ENCODE measurements at regions not wholly inside any gene's neighbourhood (a gene's known extent, or its start where the extent isn't known, plus 50 kb on each side); places are given as distances from the start of the nearest gene placed in this dataset.
"Not testable (repeated sequence)": the region's sequence is repeated elsewhere in the genome, so short reads cannot be mapped to it uniquely, and the experiment has no call there.

DNA sequence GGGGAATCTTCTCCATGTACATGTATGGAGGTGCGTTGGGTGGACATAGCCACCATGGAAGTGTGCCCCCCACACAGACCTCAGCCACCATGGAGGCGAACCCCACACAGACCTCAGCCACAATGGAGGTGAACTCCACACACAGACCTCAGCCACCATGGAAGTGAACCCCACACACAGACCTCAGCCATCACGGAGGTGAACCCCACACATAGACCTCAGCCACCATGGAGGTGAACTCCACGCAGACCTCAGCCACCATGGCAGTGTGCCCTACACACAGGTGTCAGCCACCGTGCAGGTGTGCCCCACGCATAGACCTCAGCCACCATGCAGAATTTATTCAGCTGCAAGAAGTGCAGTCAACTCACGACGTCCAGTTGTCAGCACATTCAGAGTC is 339.7 kb downstream of the ACTR3B start:
- no peak overlapping the region for H3K4me3 ChIP-seq (ENCODE audit: low read depth, low read length)
- no peak for DNase-seq (ENCODE audit: low read depth)
- TF ChIP-seq CTCF (IDR thresholded peaks at IDR 0.05; ENCODE audit: insufficient read depth, low read depth, low read length): no peak

DNA sequence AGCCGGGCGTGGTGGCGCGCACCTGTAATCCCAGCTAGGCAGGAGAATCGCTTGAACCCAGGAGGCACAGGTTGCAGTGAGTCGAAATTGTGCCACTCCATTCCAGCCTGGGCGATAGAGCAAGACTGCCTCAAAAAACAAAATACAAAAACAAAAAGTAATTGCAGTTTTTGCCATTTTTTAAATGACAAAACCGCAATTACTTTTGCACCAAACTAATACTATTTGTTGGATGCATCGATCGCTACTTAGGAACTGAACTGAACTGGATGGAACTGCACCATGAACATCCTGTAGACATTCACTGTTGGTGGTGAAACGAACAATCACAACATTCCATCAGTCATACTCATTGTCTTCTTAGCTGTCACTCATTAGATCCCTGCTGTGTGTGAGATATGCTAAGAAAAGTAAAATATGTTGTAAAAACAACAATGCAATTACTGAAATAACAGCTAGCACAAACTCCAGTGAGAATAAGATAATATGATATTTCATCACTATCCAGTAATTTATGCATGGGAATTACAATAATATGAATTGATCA is 341.2 kb downstream of the ACTR3B start:
- no peak for DNase-seq (ENCODE audit: low read depth)
- H3K4me3 ChIP-seq (ENCODE audit: low read depth, low read length): no peak overlapping the region
- TF ChIP-seq CTCF (IDR thresholded peaks at IDR 0.05; ENCODE audit: insufficient read depth, low read depth, low read length): no peak

- no peak for TF ChIP-seq CTCF (IDR thresholded peaks at IDR 0.05; ENCODE audit: insufficient read depth, low read depth, low read length)
- H3K4me3 ChIP-seq (ENCODE audit: low read depth, low read length): no peak overlapping the region
- no peak for DNase-seq (ENCODE audit: low read depth)
Measured at GRCh38 chr7:153103202-153103601, 343.6 kb downstream of the ACTR3B start.

DNA sequence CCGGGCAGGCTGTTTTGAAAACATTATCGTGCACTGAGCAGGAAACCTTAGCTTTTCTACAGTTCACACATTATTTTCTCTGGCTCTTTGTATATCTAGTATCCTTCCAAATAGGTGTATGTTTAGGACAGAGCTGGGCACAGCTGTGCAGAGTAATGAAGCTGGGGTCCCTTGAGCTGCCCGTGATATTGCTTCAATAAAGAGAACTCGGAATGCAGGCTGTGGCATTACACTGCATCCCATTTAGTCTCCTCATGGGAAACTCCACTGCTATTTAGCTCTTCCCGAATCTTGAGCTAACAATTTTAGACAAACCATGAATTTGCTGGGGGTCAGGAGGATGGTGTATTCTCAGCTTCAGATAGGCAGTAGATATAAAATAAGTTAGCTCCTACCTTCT is 348.3 kb downstream of the ACTR3B start:
- TF ChIP-seq CTCF (IDR thresholded peaks at IDR 0.05; ENCODE audit: insufficient read depth, low read depth, low read length): no peak
- no peak overlapping the region for H3K4me3 ChIP-seq (ENCODE audit: low read depth, low read length)
- DNase-seq (ENCODE audit: low read depth): no peak

DNA sequence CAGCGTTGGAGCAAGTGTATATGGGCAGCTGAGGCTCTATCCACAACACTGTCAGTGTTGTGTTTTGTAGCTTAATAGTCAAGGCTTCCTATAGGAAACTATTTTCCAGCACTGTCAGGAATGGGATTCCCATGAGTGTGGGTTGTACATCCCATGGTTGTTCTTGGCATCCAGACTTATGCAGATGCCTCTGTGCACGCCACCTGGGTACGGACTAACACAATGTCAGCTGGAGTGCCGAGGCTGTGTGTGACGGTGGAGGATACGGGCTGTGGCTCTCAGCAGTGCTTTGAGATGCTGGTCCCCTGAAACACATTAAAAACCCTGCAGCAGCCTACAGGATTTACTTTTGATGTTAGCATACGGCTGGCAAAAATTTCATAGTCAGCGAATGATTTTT is 350.0 kb downstream of the ACTR3B start:
- TF ChIP-seq CTCF (IDR thresholded peaks at IDR 0.05; ENCODE audit: insufficient read depth, low read depth, low read length): no peak
- H3K4me3 ChIP-seq (ENCODE audit: low read depth, low read length): no peak overlapping the region
- DNase-seq (ENCODE audit: low read depth): no peak

GRCh38 chr7:153110606-153111005 is 351.1 kb downstream of the ACTR3B start:
- H3K4me3 ChIP-seq (ENCODE audit: low read depth, low read length): no peak overlapping the region
- TF ChIP-seq CTCF (IDR thresholded peaks at IDR 0.05; ENCODE audit: insufficient read depth, low read depth, low read length): no peak
- no peak for DNase-seq (ENCODE audit: low read depth)

GRCh38 chr7:153122255-153122654 is 362.7 kb downstream of the ACTR3B start:
- H3K4me3 ChIP-seq (ENCODE audit: low read depth, low read length); DNase-seq (ENCODE audit: low read depth): not testable (repeated sequence)
